GM20000 (cell line): ENCODE measurements at regions not wholly inside any gene's neighbourhood (a gene's known extent, or its start where the extent isn't known, plus 50 kb on each side); places are given as distances from the start of the nearest gene placed in this dataset.

Experiments
- DNase-seq: peaks from one replicate; pipeline ENCODE4 v3.0.0; 2012; ENCODE audit warnings: low spot score
- TF ChIP-seq, protein P1 (sequence below): IDR thresholded peaks from 2 replicates; pipeline ENCODE4 v1.5.1; 2012; ENCODE audit warnings: mild to moderate bottlenecking, control low read depth; ENCODE audit errors: extremely low read depth, missing control alignments

GRCh38 chr5:8185852-8186251 is 316.9 kb downstream of the MTRR start:
- TF ChIP-seq, protein P1, sequence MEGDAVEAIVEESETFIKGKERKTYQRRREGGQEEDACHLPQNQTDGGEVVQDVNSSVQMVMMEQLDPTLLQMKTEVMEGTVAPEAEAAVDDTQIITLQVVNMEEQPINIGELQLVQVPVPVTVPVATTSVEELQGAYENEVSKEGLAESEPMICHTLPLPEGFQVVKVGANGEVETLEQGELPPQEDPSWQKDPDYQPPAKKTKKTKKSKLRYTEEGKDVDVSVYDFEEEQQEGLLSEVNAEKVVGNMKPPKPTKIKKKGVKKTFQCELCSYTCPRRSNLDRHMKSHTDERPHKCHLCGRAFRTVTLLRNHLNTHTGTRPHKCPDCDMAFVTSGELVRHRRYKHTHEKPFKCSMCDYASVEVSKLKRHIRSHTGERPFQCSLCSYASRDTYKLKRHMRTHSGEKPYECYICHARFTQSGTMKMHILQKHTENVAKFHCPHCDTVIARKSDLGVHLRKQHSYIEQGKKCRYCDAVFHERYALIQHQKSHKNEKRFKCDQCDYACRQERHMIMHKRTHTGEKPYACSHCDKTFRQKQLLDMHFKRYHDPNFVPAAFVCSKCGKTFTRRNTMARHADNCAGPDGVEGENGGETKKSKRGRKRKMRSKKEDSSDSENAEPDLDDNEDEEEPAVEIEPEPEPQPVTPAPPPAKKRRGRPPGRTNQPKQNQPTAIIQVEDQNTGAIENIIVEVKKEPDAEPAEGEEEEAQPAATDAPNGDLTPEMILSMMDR = no peak
- no peak for DNase-seq

DNA sequence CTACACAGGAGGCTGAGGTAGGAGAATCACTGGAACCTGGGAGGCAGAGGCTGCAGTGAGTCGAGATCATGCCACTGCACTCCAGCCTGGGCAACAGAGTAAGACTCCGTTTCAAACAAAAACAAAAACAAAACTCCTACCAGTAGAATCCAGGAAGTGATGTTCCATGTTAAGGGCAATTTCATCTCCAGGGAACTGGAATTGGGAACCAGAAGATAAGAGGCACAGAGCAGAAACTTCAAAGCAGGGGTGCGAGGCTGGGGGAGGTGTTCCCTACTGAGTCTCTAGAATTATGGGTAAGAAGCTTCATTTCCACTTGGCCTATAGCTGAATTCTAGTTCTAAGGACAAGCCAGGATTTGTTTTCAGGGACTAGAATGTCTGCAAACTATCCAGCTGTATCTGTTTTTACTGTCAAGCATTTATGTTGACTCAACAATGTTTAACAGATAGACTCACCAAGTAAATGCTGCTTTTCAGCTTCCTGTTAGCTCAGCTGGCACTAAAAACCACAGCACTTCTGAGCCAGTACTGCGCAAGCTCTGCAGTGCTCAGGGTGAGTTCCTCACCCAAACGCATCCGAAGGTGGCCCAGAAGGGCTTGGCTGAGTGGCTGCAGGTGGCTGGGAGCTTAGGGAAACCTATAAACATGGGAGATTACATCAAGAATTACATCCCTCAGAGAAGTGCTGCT is 320.1 kb downstream of the MTRR start:
- no peak for DNase-seq
- TF ChIP-seq, protein P1 = no peak

- TF ChIP-seq, protein P1 = no peak
- no peak for DNase-seq
Observed at GRCh38 chr5:8192840-8193239, 323.9 kb downstream of the MTRR start.

- TF ChIP-seq, protein P1 = no peak
- no peak for DNase-seq
Observed at GRCh38 chr5:8196061-8196460, 327.1 kb downstream of the MTRR start.

GRCh38 chr5:8208307-8208706 is 339.4 kb downstream of the MTRR start:
- DNase-seq = no peak
- TF ChIP-seq, protein P1 = no peak

- TF ChIP-seq, protein P1 = no peak
- no peak for DNase-seq
Observed at GRCh38 chr5:8209500-8209899, 340.6 kb downstream of the MTRR start.

DNA sequence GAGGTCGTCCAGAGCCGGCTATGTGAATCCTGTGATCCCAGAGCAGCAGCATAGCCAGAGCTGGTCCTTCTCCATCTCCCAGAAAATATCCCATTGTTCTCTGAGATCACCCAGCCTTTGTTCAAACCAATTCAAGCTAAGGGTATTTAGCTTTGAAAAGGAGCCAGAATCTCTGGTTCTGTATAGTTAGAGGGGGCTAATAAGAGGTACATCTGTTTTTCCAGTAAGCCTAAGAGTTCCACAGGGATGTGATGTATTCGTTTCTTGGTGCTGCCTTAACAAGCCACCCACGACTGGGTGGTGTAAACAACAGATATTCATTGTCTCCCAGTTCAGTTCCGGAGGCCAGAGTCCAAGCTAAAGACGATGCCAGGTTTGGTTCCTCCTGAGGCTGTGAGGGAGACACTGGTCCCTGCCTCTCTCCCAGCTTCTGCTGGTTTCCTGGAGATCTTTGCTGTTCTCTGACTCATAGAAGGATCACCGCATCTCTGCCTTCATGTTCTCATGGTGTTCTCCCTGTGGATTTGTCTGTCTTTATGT is 344.8 kb downstream of the MTRR start:
- TF ChIP-seq, protein P1 = no peak
- DNase-seq = no peak
